ENCODE measurements at regions not wholly inside any gene's neighbourhood (a gene's known extent, or its start where the extent isn't known, plus 50 kb on each side); places are given as distances from the start of the nearest gene placed in this dataset.
"Not testable (repeated sequence)": the region's sequence is repeated elsewhere in the genome, so short reads cannot be mapped to it uniquely, and the experiment has no call there.

GRCh38 chr13:44649104-44649428, 72.9 kb upstream of the TSC22D1 start:
- no peak for DNase-seq
- H3K9me3 Mint-ChIP-seq: no peaks in the 10 kb centered on the region
- intact Hi-C loops (cut with micrococcal nuclease): loop anchor here (1.0 to 5.0 kb wide), 6 partner anchors 61 to 452 kb away; no protein-coding TSS in a partner anchor
- H3K27ac Mint-ChIP-seq: peak overlapping the region; percentile 29
- H3K4me1 Mint-ChIP-seq: peaks cover 14% of the 10 kb centered on the region
- no peaks in the 10 kb centered on the region for H3K36me3 Mint-ChIP-seq (ENCODE audit: low read depth)
- peaks cover 5% of the 10 kb centered on the region for H3K27me3 Mint-ChIP-seq
- no peak overlapping the region for H3K4me3 Mint-ChIP-seq

GRCh38 chr13:44648392-44649103, 72.4 kb upstream of the TSC22D1 start:
- Mint-ChIP-seq H3K4me1 (peaks cover 14% of the 10 kb centered on the region), H3K4me3 (no peak overlapping the region), H3K27me3 (peaks cover 6% of the 10 kb centered on the region), H3K36me3 (ENCODE audit: low read depth) (no peaks in the 10 kb centered on the region), H3K27ac (peak overlapping the region; percentile 29), H3K9me3 (no peaks in the 10 kb centered on the region)
- intact Hi-C loops (cut with micrococcal nuclease): loop anchor here (1.0 to 5.0 kb wide), 7 partner anchors 62 to 452 kb away; no protein-coding TSS in a partner anchor
- no peak for DNase-seq

- not testable (repeated sequence) for DNase-seq; H3K36me3 Mint-ChIP-seq (ENCODE audit: low read depth)
- intact Hi-C loops (cut with micrococcal nuclease): loop anchor here (5.0 kb wide), 1 partner anchor 165 kb away; no protein-coding TSS in a partner anchor
Measured at GRCh38 chr13:44647560-44647959, 71.4 kb upstream of the TSC22D1 start.

GRCh38 chr13:44646044-44646443, 69.9 kb upstream of the TSC22D1 start:
- Mint-ChIP-seq H3K4me3 (no peak overlapping the region), H3K4me1 (peaks cover 14% of the 10 kb centered on the region), H3K27ac (no peak overlapping the region), H3K9me3 (no peaks in the 10 kb centered on the region), H3K27me3 (peaks cover 3% of the 10 kb centered on the region), H3K36me3 (ENCODE audit: low read depth) (no peaks in the 10 kb centered on the region)
- no peak for DNase-seq
- intact Hi-C loops (cut with micrococcal nuclease): loop anchor here (5.0 kb wide), 1 partner anchor 164 kb away; no protein-coding TSS in a partner anchor

More at GRCh38 chr13:44647560-44647959, 71.4 kb upstream of the TSC22D1 start:
- not testable (repeated sequence) for H3K27ac Mint-ChIP-seq, H3K4me3 Mint-ChIP-seq, H3K9me3 Mint-ChIP-seq, H3K27me3 Mint-ChIP-seq
- peaks cover 14% of the 10 kb centered on the region for H3K4me1 Mint-ChIP-seq

GRCh38 chr13:44643256-44643655, 67.1 kb upstream of the TSC22D1 start:
- H3K36me3 Mint-ChIP-seq (ENCODE audit: low read depth): no peaks in the 10 kb centered on the region
- H3K27ac Mint-ChIP-seq: no peak overlapping the region
- peaks cover 2% of the 10 kb centered on the region for H3K4me1 Mint-ChIP-seq
- no peaks in the 10 kb centered on the region for H3K9me3 Mint-ChIP-seq
- DNase-seq: no peak
- intact Hi-C loops (cut with micrococcal nuclease): no loop called here
- no peak overlapping the region for H3K4me3 Mint-ChIP-seq
- H3K27me3 Mint-ChIP-seq: peaks cover 3% of the 10 kb centered on the region

GRCh38 chr13:44637581-44637980, 61.5 kb upstream of the TSC22D1 start:
- Mint-ChIP-seq H3K36me3 (ENCODE audit: low read depth) (no peaks in the 10 kb centered on the region), H3K9me3 (peaks cover 4% of the 10 kb centered on the region), H3K27me3 (no peaks in the 10 kb centered on the region), H3K4me1 (no peaks in the 10 kb centered on the region), H3K4me3 (no peak overlapping the region), H3K27ac (no peak overlapping the region)
- no peak for DNase-seq
- intact Hi-C loops (cut with micrococcal nuclease): no loop called here

GRCh38 chr13:44629465-44630183, 53.5 kb upstream of the TSC22D1 start:
- Mint-ChIP-seq H3K4me3 (no peak overlapping the region), H3K4me1 (no peaks in the 10 kb centered on the region), H3K27me3 (peaks cover 9% of the 10 kb centered on the region), H3K9me3 (no peaks in the 10 kb centered on the region), H3K36me3 (ENCODE audit: low read depth) (no peaks in the 10 kb centered on the region), H3K27ac (no peak overlapping the region)
- no peak for DNase-seq
- intact Hi-C loops (cut with micrococcal nuclease): no loop called here

- H3K27me3 Mint-ChIP-seq; H3K36me3 Mint-ChIP-seq (ENCODE audit: low read depth); DNase-seq; H3K27ac Mint-ChIP-seq; H3K4me3 Mint-ChIP-seq; intact Hi-C loops (cut with micrococcal nuclease); H3K9me3 Mint-ChIP-seq; H3K4me1 Mint-ChIP-seq: not testable (repeated sequence)
Measured at GRCh38 chr13:44628826-44629225, 52.7 kb upstream of the TSC22D1 start.

GRCh38 chr13:44627441-44627840, 51.3 kb upstream of the TSC22D1 start:
- Mint-ChIP-seq H3K36me3 (ENCODE audit: low read depth) (no peaks in the 10 kb centered on the region), H3K27ac (no peak overlapping the region), H3K4me3 (no peak overlapping the region)

GRCh38 chr13:44626176-44626575, 50.0 kb upstream of the TSC22D1 start:
- no peaks in the 10 kb centered on the region for H3K36me3 Mint-ChIP-seq (ENCODE audit: low read depth)
- no peak overlapping the region for H3K4me3 Mint-ChIP-seq
- H3K4me1 Mint-ChIP-seq: no peaks in the 10 kb centered on the region
- DNase-seq: no peak
- H3K9me3 Mint-ChIP-seq: no peaks in the 10 kb centered on the region
- H3K27me3 Mint-ChIP-seq: peaks cover 16% of the 10 kb centered on the region
- intact Hi-C loops (cut with micrococcal nuclease): no loop called here
- H3K27ac Mint-ChIP-seq: no peak overlapping the region

More at GRCh38 chr13:44627441-44627840, 51.3 kb upstream of the TSC22D1 start:
- H3K9me3 Mint-ChIP-seq: no peaks in the 10 kb centered on the region
- H3K27me3 Mint-ChIP-seq: peaks cover 11% of the 10 kb centered on the region
- H3K4me1 Mint-ChIP-seq: no peaks in the 10 kb centered on the region
- intact Hi-C loops (cut with micrococcal nuclease): no loop called here
- no peak for DNase-seq

Measured in activated CD4-positive, alpha-beta T cell treated with anti-CD3 and anti-CD28 coated beads, Interleukin-2, amount 10 ng/mL, durations not matched to agents 24 days and 14 days (primary cell).